A549 (cell line): ENCODE measurements at regions not wholly inside any gene's neighbourhood (a gene's known extent, or its start where the extent isn't known, plus 50 kb on each side); places are given as distances from the start of the nearest gene placed in this dataset.

Experiments used
- ATAC-seq, 2 experiments: fragments of 200-7000 bp in 1 of 2; fragments of >200 bp in 1 of 2; cut with Nextera tagmentation in 1 of 2; cut with Tn5 transposase in 1 of 2; 3 replicates each; pipeline versions ENCODE4 v1.8.0 to v1.9.1; 2018 to 2020; ENCODE audit warnings: mild to moderate bottlenecking in 1 of 2, moderate library complexity in 1 of 2
- CTCF ChIA-PET: fragments of 300-600 bp; sonication (Branson Sonifier 250); formaldehyde crosslinking; extraction: SDS; loops from one replicate; lab custom pipeline; 2021; ENCODE audit warnings: antibody characterized with exemption, inconsistent platforms; lab: Yijun Ruan, JAX
- POLR2A ChIA-PET: fragments of 350-600 bp; formaldehyde crosslinking; extraction: SDS; loops from one replicate; lab custom pipeline; 2021; ENCODE audit warnings: antibody characterized with exemption, inconsistent platforms; lab: Yijun Ruan, JAX
- DNase-seq, 2 experiments: peaks; one replicate each; pipeline versions ENCODE4 v3.0.0 to v3.0.0-alpha.2; 2011 to 2016; ENCODE audit warnings: low read depth in 1 of 2, low spot score in 1 of 2
- FAIRE-seq: peaks from 2 replicates; lab custom pipeline; 2011; peaks lifted over from hg19 to GRCh38; lab: Jason Lieb, UNC
- H3K27ac ChIP-seq, 2 experiments: fragments of >200 bp; sonication (Bioruptor Twin); formaldehyde crosslinking; 3 replicates each; pipeline ENCODE4 v1.5.1; 2016 to 2017
- H3K4me1 ChIP-seq: fragments of >200 bp; sonication (Bioruptor Twin); formaldehyde crosslinking; 3 replicates; pipeline ENCODE4 v1.6.1; 2016
- H3K4me2 ChIP-seq: fragments of >200 bp; sonication (Bioruptor Twin); formaldehyde crosslinking; 3 replicates; pipeline ENCODE4 v1.6.1; 2016
- H3K4me3 ChIP-seq: fragments of >200 bp; sonication (Bioruptor Twin); formaldehyde crosslinking; 3 replicates; pipeline ENCODE4 v1.5.1; 2016
- H3K9me3 ChIP-seq: fragments of >200 bp; sonication (Bioruptor Twin); formaldehyde crosslinking; 3 replicates; pipeline ENCODE4 v1.6.1; 2016
- EHF ChIP-seq: fragments of 250-450 bp; sonication (Bioruptor Pico); IDR thresholded peaks from 2 replicates; pipeline ENCODE4 v1.5.0; 2020; ENCODE audit warnings: mild to moderate bottlenecking
- FOSB ChIP-seq: fragments of 250-450 bp; sonication (Bioruptor Pico); IDR thresholded peaks from 2 replicates; pipeline ENCODE4 v1.5.0; 2020; ENCODE audit warnings: mild to moderate bottlenecking, moderate library complexity
- FOXS1 ChIP-seq: fragments of 250-450 bp; sonication (Bioruptor Pico); IDR thresholded peaks from 2 replicates; pipeline ENCODE4 v1.5.0; 2020; ENCODE audit warnings: mild to moderate bottlenecking, moderate library complexity
- HEYL ChIP-seq: fragments of 250-450 bp; sonication (Bioruptor Pico); IDR thresholded peaks from 2 replicates; pipeline ENCODE4 v1.8.0; 2021; ENCODE audit warnings: mild to moderate bottlenecking, moderate library complexity
- HOXA7 ChIP-seq: fragments of 250-450 bp; sonication (Bioruptor Pico); IDR thresholded peaks from 2 replicates; pipeline ENCODE4 v1.5.0; 2020; ENCODE audit warnings: mild to moderate bottlenecking, moderate library complexity
- JUN ChIP-seq, 2 experiments: fragments of >200 bp; sonication (Bioruptor Twin); formaldehyde crosslinking; IDR thresholded peaks; 2 replicates in 1 of 2; 3 replicates in 1 of 2; pipeline ENCODE4 v1.6.1; 2016 to 2017
- KDM1A ChIP-seq: fragments of 200-600 bp; sonication (generic); IDR thresholded peaks from 2 replicates; pipeline ENCODE4 v1.6.1; 2016; ENCODE audit warnings: low read depth, mild to moderate bottlenecking
- MAFK ChIP-seq: fragments of 450-650 bp; IDR thresholded peaks from 2 replicates; pipeline ENCODE4 v1.6.1; 2014; ENCODE audit not compliant: partially characterized antibody
- MAZ ChIP-seq: fragments of 150-350 bp; IDR thresholded peaks from 2 replicates; pipeline ENCODE4 v1.6.1; 2014; ENCODE audit warnings: antibody characterized with exemption, low read depth, low read length, borderline replicate concordance
- MYC ChIP-seq: IDR thresholded peaks from 2 replicates; pipeline ENCODE4 v1.6.1; 2012; ENCODE audit warnings: mild to moderate bottlenecking, inconsistent platforms, low read length, improper control_type of control experiment, borderline replicate concordance
- NPAS2 ChIP-seq: fragments of 250-450 bp; sonication (Bioruptor Pico); IDR thresholded peaks from 2 replicates; pipeline ENCODE4 v1.8.0; 2022; ENCODE audit warnings: mild to moderate bottlenecking, moderate library complexity, borderline replicate concordance
- POLR2AphosphoS2 ChIP-seq: conservative IDR thresholded peaks from 2 replicates; pipeline ENCODE4 v1.6.1; 2012; ENCODE audit warnings: low read length, improper control_type of control experiment, inconsistent platforms
- RAD21 ChIP-seq, 2 experiments: fragments of >200 bp in 1 of 2; sonication (Bioruptor Twin) in 1 of 2; formaldehyde crosslinking in 1 of 2; IDR thresholded peaks in 1 of 2; conservative IDR thresholded peaks in 1 of 2; 2 replicates in 1 of 2; 3 replicates in 1 of 2; pipeline ENCODE4 v1.6.1; 2012 to 2018; ENCODE audit warnings: inconsistent platforms in 1 of 2
- TFCP2L1 ChIP-seq: fragments of 250-450 bp; sonication (Bioruptor Pico); IDR thresholded peaks from 2 replicates; pipeline ENCODE4 v1.5.0; 2021; ENCODE audit warnings: mild to moderate bottlenecking
- TP53 ChIP-seq: fragments of 250-450 bp; sonication (Bioruptor Pico); IDR thresholded peaks from 2 replicates; pipeline ENCODE4 v1.5.0; 2021; ENCODE audit warnings: mild to moderate bottlenecking, moderate library complexity
- USF2 ChIP-seq: fragments of 450-650 bp; IDR thresholded peaks from 2 replicates; pipeline ENCODE4 v1.6.1; 2014; ENCODE audit warnings: antibody characterized with exemption
- ZC3H11A ChIP-seq: fragments of 450-650 bp; IDR thresholded peaks from 2 replicates; pipeline ENCODE4 v1.6.1; 2014; ENCODE audit warnings: antibody characterized with exemption, mild to moderate bottlenecking
- WGBS: methylation state at CpG from one replicate; pipeline ENCODE4 v1.1.6; 2017; ENCODE audit errors: missing lambda C conversion rate; 5-methylcytosine and 5-hydroxymethylcytosine counted together
- TF ChIP-seq, protein P1 (sequence below): IDR thresholded peaks from 2 replicates; pipeline ENCODE4 v1.6.1; 2012
- TF ChIP-seq, protein P2 (sequence below): IDR thresholded peaks from 2 replicates; pipeline ENCODE4 v1.6.1; 2012
- TF ChIP-seq, protein P3 (sequence below): fragments of 150-350 bp; IDR thresholded peaks from 2 replicates; pipeline ENCODE4 v1.6.1; 2014; ENCODE audit warnings: low read depth, mild to moderate bottlenecking, low read length

DNA sequence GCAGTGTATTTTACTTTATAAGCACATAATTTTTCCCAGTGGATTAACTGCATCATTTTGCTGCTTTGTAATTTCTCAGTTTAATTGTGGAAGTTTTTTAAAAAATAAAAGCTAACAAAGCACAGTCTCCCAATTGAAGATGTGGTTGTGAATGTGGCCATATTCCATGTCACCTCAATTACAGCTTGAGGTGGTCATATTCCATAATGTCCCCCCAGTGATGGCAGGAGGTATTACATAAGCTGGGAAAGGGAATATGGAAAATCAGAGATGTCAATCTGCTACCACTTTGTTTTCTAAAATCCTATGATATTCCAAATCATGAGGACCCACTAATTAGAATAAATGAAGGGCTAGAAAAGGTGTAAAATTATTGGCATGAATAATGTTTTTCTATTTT is 1672.0 kb upstream of the CDH9 start:
- POLR2A ChIA-PET: no interaction called here
- FAIRE-seq: no peak
- CTCF ChIA-PET: no interaction called here

DNA sequence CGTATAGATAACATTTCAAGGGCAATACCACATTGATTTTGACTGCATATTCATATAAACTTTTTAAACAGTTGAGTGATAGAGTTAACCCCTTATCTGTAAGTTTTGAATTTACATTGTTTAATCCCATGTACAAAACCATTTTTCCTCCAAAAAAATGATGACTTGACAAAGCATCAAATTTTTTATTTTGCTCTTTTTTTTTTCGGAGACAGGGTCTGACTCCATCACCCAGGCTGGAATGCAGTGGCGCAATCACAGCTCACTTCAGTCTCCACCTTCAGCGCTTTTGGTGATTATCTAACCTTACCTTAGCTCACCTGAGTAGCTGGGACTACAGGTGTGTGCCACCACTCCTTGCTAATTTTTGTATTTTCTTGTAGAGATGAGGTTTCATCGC is 1670.1 kb upstream of the CDH9 start:
- H3K4me3 ChIP-seq: no peak overlapping the region
- H3K4me1 ChIP-seq: no peaks in the 10 kb centered on the region
- no peak overlapping the region for H3K27ac ChIP-seq
- no peaks in the 10 kb centered on the region for H3K9me3 ChIP-seq
- TF ChIP-seq HEYL (no peak), MAFK (peak; percentile 70), TFCP2L1 (no peak), MYC (no peak)
- CTCF ChIA-PET: no interaction called here
- no peak overlapping the region for H3K4me2 ChIP-seq
- POLR2A ChIA-PET: no interaction called here
- no peak for ATAC-seq
- WGBS: 61% methylated on average over 5 of the region's 5 CpGs
- FAIRE-seq: no peak
- no peak for DNase-seq

More for the DNA sequence above, 1672.0 kb upstream of the CDH9 start:
- no peak for DNase-seq
- TF ChIP-seq, protein P1, sequence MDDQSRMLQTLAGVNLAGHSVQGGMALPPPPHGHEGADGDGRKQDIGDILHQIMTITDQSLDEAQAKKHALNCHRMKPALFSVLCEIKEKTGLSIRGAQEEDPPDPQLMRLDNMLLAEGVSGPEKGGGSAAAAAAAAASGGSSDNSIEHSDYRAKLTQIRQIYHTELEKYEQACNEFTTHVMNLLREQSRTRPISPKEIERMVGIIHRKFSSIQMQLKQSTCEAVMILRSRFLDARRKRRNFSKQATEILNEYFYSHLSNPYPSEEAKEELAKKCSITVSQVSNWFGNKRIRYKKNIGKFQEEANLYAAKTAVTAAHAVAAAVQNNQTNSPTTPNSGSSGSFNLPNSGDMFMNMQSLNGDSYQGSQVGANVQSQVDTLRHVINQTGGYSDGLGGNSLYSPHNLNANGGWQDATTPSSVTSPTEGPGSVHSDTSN: no peak
- TF ChIP-seq USF2 (no peak), ZC3H11A (no peak), RAD21 (conservative IDR thresholded peaks at IDR 0.05 in 1 of 2, IDR thresholded peaks at IDR 0.05 in 1 of 2) (peak in 1 of 2 experiments; percentile 10; a peak in 1 of 5 replicates), FOXS1 (CRISPR knock-in tag) (no peak), HOXA7 (CRISPR knock-in tag) (no peak), FOSB (CRISPR knock-in tag) (no peak)
- TF ChIP-seq, protein P2, sequence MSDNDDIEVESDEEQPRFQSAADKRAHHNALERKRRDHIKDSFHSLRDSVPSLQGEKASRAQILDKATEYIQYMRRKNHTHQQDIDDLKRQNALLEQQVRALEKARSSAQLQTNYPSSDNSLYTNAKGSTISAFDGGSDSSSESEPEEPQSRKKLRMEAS: no peak
- TF ChIP-seq, protein P3, sequence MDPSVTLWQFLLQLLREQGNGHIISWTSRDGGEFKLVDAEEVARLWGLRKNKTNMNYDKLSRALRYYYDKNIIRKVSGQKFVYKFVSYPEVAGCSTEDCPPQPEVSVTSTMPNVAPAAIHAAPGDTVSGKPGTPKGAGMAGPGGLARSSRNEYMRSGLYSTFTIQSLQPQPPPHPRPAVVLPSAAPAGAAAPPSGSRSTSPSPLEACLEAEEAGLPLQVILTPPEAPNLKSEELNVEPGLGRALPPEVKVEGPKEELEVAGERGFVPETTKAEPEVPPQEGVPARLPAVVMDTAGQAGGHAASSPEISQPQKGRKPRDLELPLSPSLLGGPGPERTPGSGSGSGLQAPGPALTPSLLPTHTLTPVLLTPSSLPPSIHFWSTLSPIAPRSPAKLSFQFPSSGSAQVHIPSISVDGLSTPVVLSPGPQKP: no peak
- TF ChIP-seq, all 56 proteins: peak for 1
- no peak overlapping the region for H3K4me3 ChIP-seq
- no peaks in the 10 kb centered on the region for H3K9me3 ChIP-seq
- H3K4me1 ChIP-seq: no peaks in the 10 kb centered on the region
- no peak overlapping the region for H3K4me2 ChIP-seq
- no peak for ATAC-seq
- no peak overlapping the region for H3K27ac ChIP-seq

- no peak for ATAC-seq
- Histone ChIP-seq H3K9me3 (no peaks in the 10 kb centered on the region), H3K27ac (no peak overlapping the region), H3K4me2 (no peak overlapping the region), H3K4me1 (no peaks in the 10 kb centered on the region), H3K4me3 (no peak overlapping the region)
- no peak for DNase-seq
- ChIA-PET POLR2A (no interaction called here), CTCF (no interaction called here)
- no peak for FAIRE-seq
- no peak for TF ChIP-seq HOXA7 (CRISPR knock-in tag)
- TF ChIP-seq TP53 (CRISPR knock-in tag): no peak
- TF ChIP-seq JUN (IDR thresholded peaks at IDR 0.05): no peak
- TF ChIP-seq EHF (CRISPR knock-in tag): no peak
- TF ChIP-seq MAZ: no peak
- TF ChIP-seq NPAS2 (CRISPR knock-in tag): no peak
- TF ChIP-seq KDM1A: no peak
- TF ChIP-seq POLR2AphosphoS2: no peak
- no peak for TF ChIP-seq MYC
These were observed 1669.3 kb upstream of the CDH9 start for GRCh38 chr5:28707706-28708105.
